Stomach smooth muscle (tissue), 2 donors: ENCODE measurements at regions not wholly inside any gene's neighbourhood (a gene's known extent, or its start where the extent isn't known, plus 50 kb on each side); places are given as distances from the start of the nearest gene placed in this dataset.

Experiments used
- H3K27ac ChIP-seq: one replicate; pipeline ENCODE4 v1.7.0; 2013; ENCODE audit warnings: mild to moderate bottlenecking, low read length, inconsistent platforms
- H3K27me3 ChIP-seq, 2 donors: one replicate each; pipeline ENCODE4 v1.7.0; 2013; ENCODE audit warnings: low read length in 2 of 2; ENCODE audit not compliant: insufficient read depth in 2 of 2, control insufficient read depth in 1 of 2
- H3K36me3 ChIP-seq, 2 donors: one replicate each; pipeline ENCODE4 v1.7.0; 2013; ENCODE audit warnings: low read length in 2 of 2; ENCODE audit not compliant: control insufficient read depth in 2 of 2, insufficient read depth in 2 of 2
- H3K4me1 ChIP-seq: one replicate; pipeline ENCODE4 v1.7.0; 2013; ENCODE audit warnings: low read length; ENCODE audit not compliant: control insufficient read depth, insufficient read depth
- H3K4me3 ChIP-seq, 2 donors: one replicate each; pipeline ENCODE4 v1.7.0; 2013; ENCODE audit warnings: low read length in 2 of 2
- H3K9ac ChIP-seq, 2 donors: one replicate each; pipeline ENCODE4 v1.7.0; 2013; ENCODE audit warnings: low read length in 2 of 2, mild to moderate bottlenecking in 1 of 2
- H3K9me3 ChIP-seq, 2 donors: one replicate each; pipeline ENCODE4 v1.7.0; 2013; ENCODE audit warnings: low read length in 2 of 2; ENCODE audit not compliant: control insufficient read depth in 2 of 2
- donor health status: healthy.
- donor health status: Pancreatic carcinoma.

DNA sequence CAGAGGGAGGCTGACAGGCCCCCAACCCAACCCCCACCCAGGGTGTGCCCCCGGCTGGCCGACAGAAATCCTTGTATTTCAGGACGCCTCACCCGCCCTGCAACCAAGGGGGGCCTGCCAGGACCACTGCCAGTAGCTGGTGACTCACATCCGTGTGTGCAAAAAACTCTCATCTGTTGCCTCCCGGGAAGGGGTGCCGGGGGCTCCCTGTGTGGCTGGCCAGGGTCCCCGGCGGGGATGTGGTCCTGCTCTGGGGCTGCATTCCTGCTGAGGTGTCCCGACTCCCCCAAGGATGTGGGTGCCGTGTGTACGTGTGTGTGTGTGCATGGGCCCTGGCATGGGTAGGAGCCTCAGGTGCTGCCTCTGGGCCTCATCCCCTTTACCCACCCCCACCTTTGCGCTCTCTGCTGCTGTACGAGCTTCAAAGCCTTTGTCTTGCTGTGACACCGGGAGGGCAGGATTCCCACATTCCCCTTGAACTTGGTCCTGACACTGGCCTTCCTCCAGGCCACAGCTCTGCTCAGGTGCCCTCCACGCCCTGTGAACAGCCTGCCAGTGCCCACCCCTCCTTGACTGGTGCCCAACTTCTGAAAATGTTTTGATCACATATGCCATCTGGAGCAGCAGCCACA, 226.3 kb upstream of the HDAC4 start:
- H3K4me1 ChIP-seq: peaks cover 10% of the 10 kb centered on the region
- H3K9me3 ChIP-seq: no peaks in the 10 kb centered on the region
- H3K36me3 ChIP-seq: no peaks in the 10 kb centered on the region
- no peaks in the 10 kb centered on the region for H3K27me3 ChIP-seq
- H3K27ac ChIP-seq: no peak overlapping the region
- H3K4me3 ChIP-seq: no peak overlapping the region
- no peak overlapping the region for H3K9ac ChIP-seq

DNA sequence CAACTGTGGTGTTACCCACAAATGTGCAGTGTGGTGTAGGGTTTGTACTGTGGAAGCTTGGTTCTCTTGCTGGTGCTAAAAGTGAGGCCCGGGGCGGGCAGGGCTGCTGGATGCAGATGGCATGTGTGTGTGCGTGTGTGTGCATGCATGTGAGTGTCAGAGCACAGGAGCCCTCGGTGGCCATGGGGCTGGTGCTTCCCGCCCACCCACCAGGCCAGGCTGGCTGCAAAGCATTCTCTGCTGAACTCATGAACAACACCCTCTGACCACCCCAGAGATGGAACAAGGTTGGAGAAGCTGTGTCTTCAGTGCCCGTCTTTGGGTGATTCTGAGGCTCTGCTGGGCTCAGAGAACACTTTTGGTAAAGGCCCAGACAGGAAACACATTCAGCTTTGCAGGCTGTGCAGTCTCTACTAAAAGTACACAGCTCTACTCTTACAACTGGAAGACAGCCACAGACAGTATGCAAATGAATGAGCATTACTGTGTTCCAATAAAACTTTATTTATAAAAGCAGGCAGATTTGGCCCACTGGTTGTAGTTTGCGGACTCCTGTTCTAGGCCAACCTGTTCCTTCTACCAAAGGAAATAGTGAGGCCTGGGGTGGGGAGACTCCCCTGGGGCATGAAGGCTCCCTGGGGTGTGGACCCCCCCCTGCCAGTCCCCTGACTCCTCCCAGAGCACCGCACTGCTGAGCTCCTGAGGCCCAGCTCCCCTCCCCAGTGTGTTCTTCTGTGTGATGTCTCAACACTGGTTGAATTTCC, 225.3 kb upstream of the HDAC4 start:
- no peak overlapping the region for H3K9ac ChIP-seq
- H3K4me3 ChIP-seq: no peak overlapping the region
- peaks cover 10% of the 10 kb centered on the region for H3K4me1 ChIP-seq
- no peaks in the 10 kb centered on the region for H3K9me3 ChIP-seq
- no peaks in the 10 kb centered on the region for H3K27me3 ChIP-seq
- H3K27ac ChIP-seq: no peak overlapping the region
- H3K36me3 ChIP-seq: no peaks in the 10 kb centered on the region

DNA sequence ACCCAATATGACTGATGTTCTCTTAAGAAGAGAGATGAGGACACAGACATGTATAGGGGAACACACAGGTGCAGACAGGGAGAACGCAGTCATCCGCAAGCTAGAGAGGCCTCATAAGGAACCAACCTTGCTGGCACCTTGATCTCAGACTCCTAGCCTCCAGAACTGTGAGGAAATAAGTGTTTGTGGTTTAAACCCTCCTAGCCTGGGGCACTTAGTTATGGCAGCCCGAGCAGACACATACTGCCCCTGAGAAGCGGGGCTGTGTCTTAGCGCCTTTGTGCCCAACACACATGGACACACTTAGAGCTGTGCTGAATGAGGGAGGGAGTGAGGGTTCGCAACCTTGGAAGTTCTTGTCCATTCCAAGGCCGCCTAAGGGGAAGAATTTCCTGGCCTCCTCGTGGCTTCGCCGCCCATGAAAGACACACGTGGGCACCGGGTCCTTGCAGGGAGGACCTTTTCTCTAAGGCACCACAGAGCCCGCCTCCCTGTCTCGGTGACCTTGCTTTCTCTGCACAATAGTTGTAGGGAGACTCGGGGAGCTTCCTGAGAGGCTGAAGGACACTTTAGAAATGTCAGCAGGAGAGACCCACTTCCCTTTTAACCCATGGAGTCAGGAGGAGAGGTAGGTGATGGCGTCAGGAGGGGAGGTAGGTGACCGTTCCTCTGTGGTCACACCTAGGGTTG, 224.5 kb upstream of the HDAC4 start:
- Histone ChIP-seq H3K9me3 (no peaks in the 10 kb centered on the region), H3K9ac (no peak overlapping the region), H3K4me3 (no peak overlapping the region), H3K27me3 (no peaks in the 10 kb centered on the region), H3K27ac (no peak overlapping the region), H3K36me3 (no peaks in the 10 kb centered on the region), H3K4me1 (peaks cover 1% of the 10 kb centered on the region)

DNA sequence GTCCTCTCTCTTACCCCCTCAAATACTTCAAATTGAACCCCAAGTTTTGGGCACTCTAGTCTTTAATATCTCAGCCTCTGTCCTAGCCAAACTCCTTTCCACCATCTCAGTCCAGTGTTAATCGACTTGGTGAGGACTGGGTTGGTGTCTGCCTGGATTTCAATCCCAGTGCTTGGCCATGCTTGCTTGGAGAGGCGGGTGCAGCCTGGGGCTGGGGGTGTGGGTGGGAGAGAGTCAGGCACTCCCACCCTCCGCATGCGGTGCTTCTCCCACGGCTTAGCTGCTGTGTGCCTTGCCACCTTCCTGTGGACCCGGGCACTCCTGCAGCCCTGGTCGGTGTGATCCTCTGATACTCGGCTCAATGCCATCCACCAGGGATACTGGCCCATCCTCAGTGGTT, 220.8 kb upstream of the HDAC4 start:
- Histone ChIP-seq H3K9me3 (peaks cover 0 to under 1% of the 10 kb centered on the region in 2 donors), H3K4me3 (no peak overlapping the region), H3K27ac (no peak overlapping the region), H3K27me3 (no peaks in the 10 kb centered on the region), H3K9ac (no peak overlapping the region), H3K36me3 (no peaks in the 10 kb centered on the region), H3K4me1 (no peaks in the 10 kb centered on the region)

DNA sequence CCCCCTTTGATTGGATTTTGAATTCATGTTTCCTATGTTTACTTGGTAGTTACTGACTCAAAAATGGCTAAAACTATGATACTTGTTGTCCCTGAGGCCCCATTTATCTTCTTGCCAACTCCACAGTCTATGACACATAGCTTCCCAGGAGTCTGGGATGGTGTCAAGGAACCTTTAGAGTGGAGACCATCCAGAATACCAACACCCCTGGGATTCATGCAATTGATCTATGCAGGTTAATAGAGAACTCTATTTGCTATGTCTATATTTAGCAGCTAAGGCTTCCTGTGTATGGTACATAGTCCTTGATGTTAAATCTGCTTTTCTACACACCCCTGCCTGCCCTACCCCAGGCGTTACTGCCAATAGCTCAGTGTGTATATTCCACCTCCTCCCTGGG, 218.5 kb upstream of the HDAC4 start:
- Histone ChIP-seq H3K4me3 (no peak overlapping the region), H3K9me3 (peaks cover 0 to 5% of the 10 kb centered on the region in 2 donors), H3K9ac (no peak overlapping the region), H3K27ac (no peak overlapping the region), H3K4me1 (no peaks in the 10 kb centered on the region), H3K27me3 (no peaks in the 10 kb centered on the region), H3K36me3 (no peaks in the 10 kb centered on the region)

DNA sequence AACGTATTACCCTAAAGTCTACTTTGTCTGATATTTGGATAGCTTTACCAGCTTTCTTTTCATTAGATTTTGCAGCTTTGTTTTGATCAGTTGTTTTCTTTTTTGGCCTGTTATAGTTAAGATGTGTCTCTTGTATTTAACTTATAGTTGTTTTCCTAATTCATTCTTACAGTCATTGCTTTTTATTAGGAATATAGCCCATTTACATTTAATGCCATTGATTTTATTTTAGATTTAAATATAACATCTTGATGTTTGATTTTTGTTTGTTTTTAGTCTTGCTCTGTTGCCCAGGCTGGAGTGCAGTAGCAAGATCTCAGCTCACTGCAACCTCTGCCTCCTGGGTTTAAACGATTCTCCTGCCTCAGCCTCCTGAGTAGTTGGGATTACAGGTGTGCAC, 215.9 kb upstream of the HDAC4 start:
- Histone ChIP-seq H3K9me3 (peaks cover 0 to 5% of the 10 kb centered on the region in 2 donors), H3K9ac (no peak overlapping the region), H3K4me3 (no peak overlapping the region), H3K36me3 (no peaks in the 10 kb centered on the region), H3K27me3 (no peaks in the 10 kb centered on the region), H3K4me1 (no peaks in the 10 kb centered on the region), H3K27ac (no peak overlapping the region)

DNA sequence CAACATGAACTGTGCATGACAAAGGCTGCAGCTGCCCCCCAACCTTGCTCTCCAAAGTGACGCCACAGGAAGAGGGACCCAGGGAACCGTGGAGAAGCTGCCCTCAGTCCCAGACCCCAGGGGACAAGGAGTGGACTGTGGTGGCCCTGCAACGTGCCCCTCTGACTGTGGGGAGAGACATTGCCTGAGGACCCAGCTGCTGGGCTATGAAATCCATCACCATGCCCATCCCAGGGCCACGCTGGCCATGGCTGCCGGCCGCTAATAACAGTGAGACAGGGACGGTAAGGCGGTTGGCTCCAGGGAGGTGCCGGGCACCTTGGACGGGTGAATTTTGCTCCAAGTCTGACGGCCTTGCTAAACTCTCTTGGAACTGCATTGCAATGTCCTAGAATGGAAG, 211.3 kb upstream of the HDAC4 start:
- H3K4me1 ChIP-seq: peaks cover 2% of the 10 kb centered on the region
- no peaks in the 10 kb centered on the region for H3K36me3 ChIP-seq
- H3K4me3 ChIP-seq: no peak overlapping the region
- no peak overlapping the region for H3K9ac ChIP-seq
- H3K27ac ChIP-seq: no peak overlapping the region
- no peaks in the 10 kb centered on the region for H3K27me3 ChIP-seq
- H3K9me3 ChIP-seq: peaks cover 0 to 5% of the 10 kb centered on the region in 2 donors

DNA sequence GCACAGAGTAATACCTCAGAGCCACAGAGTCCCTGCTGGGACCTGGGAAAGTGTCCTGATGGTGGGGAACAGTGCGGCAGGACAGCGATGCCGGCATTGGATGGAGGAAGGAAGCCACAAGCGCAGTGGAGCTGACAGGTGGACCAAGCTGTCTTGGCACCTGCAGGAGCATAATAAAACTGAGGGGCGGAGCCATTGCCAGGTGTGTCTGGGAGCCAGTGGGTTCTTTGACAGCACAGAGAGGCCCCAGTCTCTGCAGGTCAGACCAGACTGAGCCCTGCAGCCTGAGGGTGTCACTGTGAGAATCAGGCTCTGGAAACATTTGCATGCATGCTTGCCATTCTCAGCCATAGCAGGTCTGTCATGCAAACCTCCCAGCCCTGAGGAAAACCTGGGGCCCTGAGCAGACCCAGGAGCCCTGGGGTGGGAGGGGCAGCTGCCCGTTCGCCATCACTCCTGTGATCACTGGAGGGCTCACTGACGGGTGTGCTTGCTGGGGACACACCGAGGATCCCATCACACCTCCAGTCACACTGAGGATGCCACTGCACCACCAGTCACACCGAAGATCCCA, 210.5 kb upstream of the HDAC4 start:
- Histone ChIP-seq H3K9ac (no peak overlapping the region), H3K27me3 (no peaks in the 10 kb centered on the region), H3K4me1 (peaks cover 2% of the 10 kb centered on the region), H3K9me3 (peaks cover 0 to 2% of the 10 kb centered on the region in 2 donors), H3K27ac (no peak overlapping the region), H3K4me3 (no peak overlapping the region), H3K36me3 (no peaks in the 10 kb centered on the region)

DNA sequence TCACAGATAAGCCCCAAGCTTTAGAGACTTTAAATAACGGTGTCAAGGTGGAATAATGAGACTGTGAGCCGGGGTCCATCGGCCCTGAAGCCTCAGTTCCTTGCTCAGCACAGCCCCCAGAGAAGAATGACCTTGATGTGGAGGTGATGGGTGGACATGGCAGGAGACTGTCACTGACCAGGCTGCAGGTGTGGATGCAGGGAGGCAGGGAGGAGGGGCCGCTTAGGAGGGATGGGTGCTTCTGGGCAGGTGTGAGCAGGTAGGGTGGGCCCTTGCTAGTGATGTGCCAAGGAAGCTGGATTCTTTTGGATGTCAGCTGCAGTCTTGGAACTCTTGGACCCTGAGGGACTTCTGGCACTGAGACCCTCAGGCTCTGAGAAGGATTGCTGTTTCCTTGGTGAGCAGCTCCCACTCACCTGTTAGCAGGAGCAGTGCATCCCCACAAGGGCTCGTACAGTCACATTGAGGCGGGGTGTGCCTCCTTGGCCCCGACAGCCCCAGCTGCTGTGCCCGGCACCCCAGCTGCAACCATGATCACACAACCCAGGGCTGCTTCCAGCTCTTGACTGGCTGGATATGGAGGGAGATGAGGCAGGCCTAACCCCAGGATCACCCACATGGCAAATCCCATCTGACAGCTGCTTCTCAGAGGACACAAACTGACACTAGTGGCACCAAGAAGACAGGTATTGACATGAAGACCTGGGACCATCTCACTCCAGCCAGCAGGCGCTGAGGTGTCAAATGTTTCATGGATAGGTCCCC, 209.8 kb upstream of the HDAC4 start:
- no peak overlapping the region for H3K4me3 ChIP-seq
- H3K9ac ChIP-seq: no peak overlapping the region

DNA sequence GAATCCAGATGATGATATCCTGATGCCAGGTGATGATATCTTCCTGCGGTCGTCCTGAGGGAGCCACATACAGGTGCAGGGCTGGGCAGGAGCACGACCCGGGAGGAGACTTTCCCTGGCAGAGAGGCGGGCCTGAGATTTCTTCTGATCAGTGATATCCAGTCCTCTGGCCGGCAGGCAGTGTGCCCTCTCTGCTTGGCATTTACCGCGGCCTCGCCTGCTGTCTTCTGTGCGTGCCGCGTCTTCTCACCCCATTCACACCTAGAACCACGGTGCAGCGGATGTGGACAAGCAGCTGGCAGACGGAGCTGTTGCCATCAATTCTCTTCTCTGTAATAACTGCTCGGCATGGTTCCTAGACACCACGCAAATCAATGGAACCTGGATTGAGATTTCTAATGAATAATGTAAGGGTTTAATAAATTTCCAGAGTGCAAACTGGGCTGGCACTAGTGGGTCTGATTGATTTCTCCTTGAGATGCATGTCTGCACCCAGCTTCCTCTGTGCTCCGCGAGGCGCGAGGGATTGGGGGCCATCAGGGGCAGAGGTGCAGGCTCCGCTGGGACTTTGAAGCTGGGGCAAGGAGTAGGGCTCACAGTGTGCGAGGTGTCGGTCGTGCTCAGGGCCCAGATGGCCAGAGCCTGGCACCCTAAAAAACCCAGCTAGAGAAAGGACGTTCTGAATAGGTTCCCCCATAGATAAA, 208.9 kb upstream of the HDAC4 start:
- H3K9ac ChIP-seq: no peak overlapping the region
- H3K4me3 ChIP-seq: no peak overlapping the region
- no peaks in the 10 kb centered on the region for H3K9me3 ChIP-seq
- peaks cover 2% of the 10 kb centered on the region for H3K4me1 ChIP-seq
- H3K27ac ChIP-seq: no peak overlapping the region
- no peaks in the 10 kb centered on the region for H3K27me3 ChIP-seq
- H3K36me3 ChIP-seq: no peaks in the 10 kb centered on the region

More for the DNA sequence above, 209.8 kb upstream of the HDAC4 start:
- Histone ChIP-seq H3K27me3 (no peaks in the 10 kb centered on the region), H3K9me3 (no peaks in the 10 kb centered on the region), H3K36me3 (no peaks in the 10 kb centered on the region), H3K27ac (no peak overlapping the region), H3K4me1 (peaks cover 2% of the 10 kb centered on the region)
